HG03571 (cell line): ENCODE measurements at regions not wholly inside any gene's neighbourhood (a gene's known extent, or its start where the extent isn't known, plus 50 kb on each side); places are given as distances from the start of the nearest gene placed in this dataset.

Experiments
- ATAC-seq: cut with Tn5 transposase; IDR thresholded peaks from one replicate; pipeline ENCODE4 v1.9.1; 2021; ENCODE audit not compliant: unreplicated experiment

GRCh38 chr13:74444161-74444571 lies 310.0 kb upstream of the KLF12 start:
- no peak for ATAC-seq

DNA sequence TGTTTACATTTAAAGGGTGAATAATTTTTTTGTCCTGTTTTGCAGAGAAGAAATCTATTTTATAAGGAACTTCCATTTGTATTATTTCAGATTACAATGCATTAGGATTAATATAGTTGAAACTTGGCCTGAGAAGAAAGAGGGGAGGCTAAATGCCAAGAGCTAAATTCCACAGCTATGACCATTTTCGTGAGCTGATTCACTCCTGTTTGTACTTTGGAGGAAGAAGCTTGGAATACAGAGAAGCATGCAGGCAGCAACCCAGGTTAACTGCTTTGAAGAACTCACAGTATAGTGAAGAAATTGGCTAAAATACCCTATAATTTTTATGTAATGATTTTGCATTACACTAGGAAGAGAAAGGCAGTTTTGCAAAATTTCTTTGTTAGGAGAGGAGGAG lies 309.4 kb upstream of the KLF12 start:
- no peak for ATAC-seq

DNA sequence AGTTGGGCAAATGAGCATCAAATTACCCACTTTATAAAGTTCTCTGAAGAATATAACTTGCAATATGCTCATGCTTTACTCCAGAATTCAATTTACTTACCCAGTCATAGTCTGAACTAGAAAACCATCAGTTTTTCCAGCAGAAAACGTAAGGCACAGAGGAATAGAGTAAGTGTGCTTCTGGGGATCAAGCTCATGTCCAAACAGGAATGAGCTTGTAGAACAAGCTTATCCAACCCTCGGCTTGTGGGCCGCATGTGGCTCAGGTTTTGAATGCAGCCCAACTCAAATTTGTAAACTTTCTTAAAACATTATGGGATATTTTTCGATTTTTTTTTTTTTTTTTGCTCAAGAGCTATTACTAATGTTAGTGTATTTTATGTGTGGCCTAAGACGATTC lies 308.5 kb upstream of the KLF12 start:
- no peak for ATAC-seq

DNA sequence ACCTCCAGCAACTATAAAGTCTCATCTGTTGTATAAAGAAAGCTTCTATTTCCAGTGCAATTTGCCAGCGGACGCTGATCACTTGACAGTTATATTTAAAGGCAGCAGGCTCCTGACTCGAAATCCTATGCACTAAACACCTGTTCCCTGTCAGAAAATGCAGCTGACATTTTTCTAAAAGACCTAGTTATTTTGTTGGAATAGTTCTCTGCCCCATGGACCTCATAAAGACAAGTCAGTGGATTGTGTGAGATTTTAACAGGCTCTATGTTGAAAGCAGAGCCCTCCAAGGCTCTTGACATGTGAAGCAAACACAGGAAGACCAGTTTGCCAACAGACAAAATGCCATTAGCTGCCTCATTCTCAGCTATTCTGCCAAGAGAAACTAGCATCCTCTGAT lies 304.7 kb upstream of the KLF12 start:
- ATAC-seq, result no peak

DNA sequence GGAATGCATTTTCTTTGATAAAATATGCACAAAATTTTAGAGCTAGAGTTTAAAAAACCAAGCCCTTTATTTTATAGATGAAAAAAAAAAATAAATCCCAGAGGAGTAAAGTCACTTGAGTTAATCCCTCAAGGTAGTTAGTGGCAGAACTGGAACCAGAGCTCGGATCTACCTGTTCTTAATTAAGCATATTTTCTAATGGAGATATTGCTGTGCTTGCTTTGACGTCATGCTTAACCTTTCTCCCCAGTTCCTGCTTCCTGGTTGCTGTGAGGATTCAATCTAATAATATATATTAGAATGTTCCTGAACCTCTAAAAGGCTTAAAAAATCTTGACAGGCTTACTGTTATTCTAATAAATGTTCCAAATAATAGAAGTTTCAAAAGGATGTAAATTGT lies 300.6 kb upstream of the KLF12 start:
- ATAC-seq, result no peak

GRCh38 chr13:74424455-74424854 lies 290.3 kb upstream of the KLF12 start:
- ATAC-seq, result no peak

DNA sequence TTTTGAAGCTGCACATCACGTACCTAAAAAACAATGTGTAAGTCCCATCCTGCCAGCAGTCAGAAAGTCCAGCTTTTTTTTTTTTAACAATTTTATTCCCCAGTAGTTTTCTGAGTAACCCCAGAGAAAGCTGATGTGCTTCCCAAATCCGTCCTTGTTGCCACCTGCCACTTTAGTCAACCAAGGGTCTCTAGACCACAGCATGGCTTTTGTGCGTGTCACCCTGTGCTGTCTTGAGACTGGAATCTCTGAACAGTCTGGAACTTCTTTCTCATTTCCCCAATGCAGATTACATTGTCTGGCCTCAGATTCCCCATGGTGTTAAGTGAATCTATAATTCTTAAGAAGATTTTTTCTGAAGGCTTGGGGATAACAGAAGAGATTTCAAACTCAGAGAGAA lies 289.2 kb upstream of the KLF12 start:
- no peak for ATAC-seq

DNA sequence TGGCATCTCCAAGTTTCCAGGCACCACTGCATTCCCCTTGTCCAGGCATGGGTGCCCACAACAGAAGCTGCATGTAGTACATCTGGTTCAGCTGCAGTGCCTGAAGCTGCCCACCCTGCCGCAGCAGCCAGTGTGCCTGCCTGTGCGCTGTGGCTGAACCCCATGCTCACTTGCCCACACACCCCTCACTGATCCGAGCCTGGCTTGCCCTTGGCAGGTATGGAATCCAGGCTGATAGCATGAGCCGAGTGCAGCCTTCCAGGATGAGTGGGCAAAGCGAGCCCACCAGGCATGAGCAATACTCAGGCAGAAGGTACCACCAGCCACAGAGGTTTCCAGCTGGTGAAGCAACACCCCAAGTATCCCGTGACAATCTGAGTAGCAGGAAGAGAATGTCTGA lies 280.3 kb upstream of the KLF12 start:
- no peak for ATAC-seq

DNA sequence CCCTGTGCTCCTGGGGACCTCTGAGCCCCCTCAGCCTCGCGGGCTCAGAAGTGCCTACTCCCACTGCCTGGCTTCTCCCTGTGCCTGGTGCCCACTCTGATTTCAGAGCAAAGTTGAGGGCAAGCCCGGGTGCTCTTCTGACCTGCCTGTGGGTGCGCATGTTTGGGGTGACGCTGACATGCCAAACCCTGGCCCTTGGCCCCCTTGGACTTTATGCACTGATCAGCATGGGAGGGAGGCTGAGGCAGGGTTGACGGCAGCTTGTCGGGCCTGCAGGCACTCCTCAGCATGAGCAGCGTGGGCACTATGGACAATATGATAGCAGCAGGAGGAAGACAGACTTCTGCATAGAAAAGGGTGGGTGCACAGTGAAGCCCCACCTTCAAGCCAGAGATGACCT lies 279.3 kb upstream of the KLF12 start:
- no peak for ATAC-seq

GRCh38 chr13:74409551-74409950 lies 275.3 kb upstream of the KLF12 start:
- ATAC-seq, result no peak

DNA sequence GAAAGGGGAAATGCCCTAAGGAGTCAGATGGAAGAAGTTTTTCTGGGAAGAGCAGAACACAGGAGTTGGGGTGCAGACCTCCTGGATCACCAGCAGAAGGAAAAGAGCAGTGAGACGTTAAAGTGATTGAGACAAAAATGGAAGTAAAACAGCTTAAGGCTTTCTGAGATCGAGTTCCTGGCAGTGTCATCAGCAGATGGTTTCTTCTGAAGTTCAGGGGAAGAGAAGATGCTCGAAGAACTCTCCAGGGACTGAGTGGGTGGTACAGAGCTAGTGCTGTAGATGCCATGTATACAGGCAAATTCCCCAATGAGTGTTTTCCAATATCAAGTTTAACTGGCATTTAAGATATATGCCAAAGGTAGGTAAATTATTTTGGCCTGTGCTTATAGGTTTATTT lies 272.2 kb upstream of the KLF12 start:
- ATAC-seq, result no peak

- no peak for ATAC-seq
Measured at GRCh38 chr13:74398599-74398998, 264.4 kb upstream of the KLF12 start.

DNA sequence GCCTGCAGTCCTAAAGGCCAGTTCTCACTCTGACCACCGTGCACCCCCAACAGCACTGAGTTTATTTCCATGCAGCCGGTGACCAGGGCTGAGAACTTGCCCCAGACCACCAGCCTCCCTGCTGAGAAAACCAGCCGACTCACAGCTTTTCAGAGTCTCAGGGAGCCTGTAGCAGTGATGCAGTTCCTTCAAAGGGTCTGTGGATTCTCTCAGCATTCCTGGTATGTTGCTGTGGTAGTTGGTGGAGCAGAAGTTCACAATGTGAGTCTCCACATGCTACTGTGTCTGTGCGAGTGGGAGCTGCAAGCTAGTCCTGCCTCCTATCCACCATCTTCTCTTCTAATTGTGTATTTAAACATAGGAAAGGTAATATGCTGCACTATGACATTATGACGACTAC lies 254.9 kb upstream of the KLF12 start:
- ATAC-seq, result no peak

GRCh38 chr13:74388626-74389025 lies 254.4 kb upstream of the KLF12 start:
- ATAC-seq, result no peak

DNA sequence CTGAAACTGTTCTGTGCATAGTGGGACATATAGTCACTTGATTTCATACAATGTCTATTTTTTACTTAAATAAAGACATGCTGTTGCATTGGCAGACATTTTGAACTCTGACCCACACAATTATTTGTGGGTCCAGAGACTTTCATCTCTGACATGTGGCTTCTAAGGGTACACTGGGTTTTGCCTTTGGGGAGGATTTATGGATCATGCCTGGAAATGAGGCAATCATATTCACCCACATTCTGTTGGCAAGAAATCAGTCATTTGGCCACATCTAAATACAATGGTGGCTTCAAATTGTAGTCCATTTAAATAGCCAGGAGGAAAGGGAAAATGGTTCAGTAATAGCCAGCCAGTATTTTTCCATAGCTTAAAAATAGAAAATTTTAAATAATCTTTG lies 238.3 kb upstream of the KLF12 start:
- ATAC-seq, result no peak

DNA sequence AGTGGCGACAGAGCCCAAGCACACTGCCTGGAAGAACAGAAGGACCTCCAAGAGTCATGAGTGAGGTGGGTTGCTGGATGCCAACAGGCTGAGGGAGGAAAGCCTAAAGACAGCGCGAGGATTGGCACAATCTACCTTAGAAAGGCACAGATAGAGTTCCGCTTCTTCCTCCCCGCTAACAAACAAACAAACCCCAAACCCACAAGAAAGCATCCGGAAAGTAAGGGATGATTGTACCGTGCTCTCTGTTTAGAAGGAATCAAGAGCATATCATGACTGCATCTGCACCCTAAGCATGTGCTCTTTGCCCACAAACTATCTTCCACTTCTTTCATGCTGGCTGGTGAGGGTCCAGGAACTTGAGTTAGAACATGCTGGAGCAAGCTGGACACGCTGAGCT lies 233.0 kb upstream of the KLF12 start:
- ATAC-seq, result no peak

DNA sequence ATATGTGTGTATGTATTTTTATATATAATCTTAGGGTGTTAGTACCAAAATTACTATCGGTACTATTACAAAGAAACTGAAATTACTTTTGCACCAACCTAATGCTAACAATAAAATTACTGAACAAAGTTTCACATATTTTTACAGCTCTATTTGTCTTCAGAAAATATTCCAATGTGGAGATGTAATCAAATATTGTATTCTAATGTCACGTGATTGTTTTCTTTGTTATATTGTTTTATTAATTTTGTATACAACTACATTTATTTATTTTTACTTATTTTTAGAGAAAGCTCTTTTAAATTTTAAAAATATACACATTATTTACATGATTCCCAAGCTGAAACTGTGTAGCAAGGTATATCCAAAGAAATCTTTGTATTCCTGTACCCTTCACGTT lies 227.1 kb upstream of the KLF12 start:
- ATAC-seq, result no peak

GRCh38 chr13:74346960-74347359 lies 212.8 kb upstream of the KLF12 start:
- ATAC-seq, result no peak

DNA sequence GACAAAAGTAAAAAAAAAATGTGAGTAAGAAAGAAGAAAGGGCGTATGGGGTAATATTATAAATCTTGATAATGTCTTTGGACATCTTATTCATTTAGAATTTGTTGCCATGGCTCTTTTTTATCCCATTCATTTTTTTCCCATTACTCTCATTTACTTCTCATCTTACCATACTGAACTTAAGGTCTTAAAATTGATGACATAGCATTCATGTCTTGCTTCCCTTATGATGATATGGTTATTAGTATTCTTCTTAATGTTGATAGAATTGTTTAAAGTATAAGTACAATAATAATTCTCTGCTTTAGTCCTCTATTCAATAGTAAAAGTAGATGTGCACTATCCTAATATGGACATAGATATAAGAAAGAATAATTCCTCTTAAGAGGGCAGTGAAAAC lies 204.1 kb upstream of the KLF12 start:
- ATAC-seq, result no peak

- ATAC-seq, result no peak
Measured at GRCh38 chr13:74336546-74336945, 202.3 kb upstream of the KLF12 start.

DNA sequence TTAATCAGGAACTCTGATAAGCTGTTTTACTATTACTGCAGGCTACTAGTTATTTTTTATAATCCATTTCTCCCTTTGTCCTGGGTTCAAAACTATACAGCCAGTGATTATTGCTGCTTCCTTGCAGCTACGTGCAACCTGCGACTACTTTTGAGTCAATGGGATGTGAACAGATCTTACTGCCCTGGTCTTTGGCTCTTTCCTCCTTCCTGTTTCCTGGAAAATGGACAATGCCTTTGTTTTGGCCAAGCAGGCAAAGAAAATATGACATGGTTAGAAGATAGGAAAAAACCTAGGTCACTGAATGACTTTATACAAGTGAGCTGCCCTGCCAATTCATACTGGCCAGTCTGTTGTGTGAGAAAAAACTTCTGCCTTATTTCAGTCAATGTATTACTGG lies 201.2 kb upstream of the KLF12 start:
- no peak for ATAC-seq

DNA sequence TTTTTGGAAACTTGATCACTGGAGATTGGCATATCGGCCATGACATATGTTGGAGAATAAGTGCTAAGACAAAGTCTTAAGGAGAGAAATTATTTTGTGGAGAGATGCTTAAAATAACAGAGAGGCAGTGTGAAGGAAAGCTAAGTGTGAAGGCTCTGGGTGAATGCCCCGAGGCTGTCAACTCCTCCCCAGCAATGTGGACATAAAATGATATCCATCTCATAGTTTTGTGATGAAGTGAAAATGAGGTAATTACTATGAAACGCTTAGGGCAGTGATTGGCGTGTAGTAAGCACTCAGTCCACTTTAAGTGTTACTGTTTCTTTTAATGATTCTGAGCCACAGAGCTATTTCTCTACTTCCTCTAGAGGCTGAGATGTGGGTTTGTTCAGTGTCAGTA lies 195.8 kb upstream of the KLF12 start:
- no peak for ATAC-seq

- ATAC-seq, result no peak
Measured at GRCh38 chr13:74325106-74325505, 190.9 kb upstream of the KLF12 start.

GRCh38 chr13:74324338-74324737 lies 190.1 kb upstream of the KLF12 start:
- no peak for ATAC-seq
